Epidermal melanocyte (primary cell): ENCODE measurements at regions not wholly inside any gene's neighbourhood (a gene's known extent, or its start where the extent isn't known, plus 50 kb on each side); places are given as distances from the start of the nearest gene placed in this dataset.

Experiments
- DNase-seq: peaks from one replicate; pipeline ENCODE4 v3.0.0; 2011; ENCODE audit warnings: low spot score; ENCODE audit not compliant: insufficient read length

DNA sequence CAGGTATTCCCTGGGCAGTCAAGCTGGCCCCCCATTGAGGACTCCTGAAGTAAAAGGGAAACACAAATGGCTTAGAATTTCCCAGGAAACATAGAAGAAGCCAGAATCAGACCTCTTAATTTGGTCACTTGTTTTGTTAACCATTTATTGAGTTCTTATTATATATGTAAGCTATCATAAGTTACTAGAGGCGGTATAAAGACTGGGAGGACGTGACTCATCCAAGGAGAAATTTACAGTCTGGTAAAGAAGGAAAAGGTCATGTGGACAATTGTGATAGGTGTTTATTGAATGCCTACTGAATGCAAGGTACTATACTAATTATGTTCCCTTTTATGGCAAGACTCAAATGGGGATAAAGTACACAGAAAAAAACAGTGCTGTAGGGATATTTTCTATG, 146.7 kb downstream of the DYRK2 start:
- DNase-seq = no peak

DNA sequence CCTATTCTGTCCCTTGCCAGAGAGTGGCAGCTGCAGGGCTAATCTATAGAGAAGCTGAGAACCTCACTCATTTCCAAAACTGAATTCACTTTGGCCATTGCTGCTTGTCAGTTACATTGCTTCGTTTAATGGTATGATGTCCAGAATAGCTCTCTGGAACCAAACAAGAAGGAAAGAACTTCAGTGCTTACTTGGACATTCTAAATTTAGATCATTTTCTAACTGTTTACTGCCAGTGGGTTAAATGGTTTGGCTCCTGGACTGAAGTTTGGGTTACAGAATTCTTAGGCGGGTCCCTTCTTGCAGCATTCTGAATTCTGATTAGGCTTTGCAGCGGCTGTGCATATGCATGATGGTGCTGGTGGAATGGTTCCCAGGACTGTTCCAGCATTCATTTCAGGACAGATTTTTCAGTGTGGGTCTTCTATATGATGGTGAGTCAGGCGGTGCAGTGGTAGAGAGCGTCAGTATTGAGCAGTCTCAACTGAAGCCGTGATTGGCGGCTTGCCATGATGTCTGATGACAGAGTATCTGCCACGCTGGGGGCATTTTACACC, 148.7 kb downstream of the DYRK2 start:
- DNase-seq = no peak

DNA sequence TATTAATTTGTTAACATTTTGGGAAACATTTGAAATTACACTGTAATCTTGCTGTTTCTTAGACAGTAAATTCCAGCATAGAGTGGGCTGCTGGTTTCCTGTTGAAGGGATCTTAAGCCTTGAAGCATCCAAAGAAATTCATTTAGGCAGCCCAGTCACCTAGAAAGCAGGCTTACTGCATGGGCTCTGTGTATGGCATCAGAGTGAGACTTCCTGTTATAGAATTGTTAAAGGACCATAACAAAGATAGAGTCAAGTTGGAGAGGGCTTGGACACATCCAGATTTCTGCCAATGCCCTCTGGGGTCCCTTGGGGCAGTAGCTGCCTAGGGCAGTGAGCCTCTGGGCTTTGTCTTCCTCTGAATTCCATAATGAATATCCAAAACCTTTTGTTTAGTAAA, 149.2 kb downstream of the DYRK2 start:
- no peak for DNase-seq

DNA sequence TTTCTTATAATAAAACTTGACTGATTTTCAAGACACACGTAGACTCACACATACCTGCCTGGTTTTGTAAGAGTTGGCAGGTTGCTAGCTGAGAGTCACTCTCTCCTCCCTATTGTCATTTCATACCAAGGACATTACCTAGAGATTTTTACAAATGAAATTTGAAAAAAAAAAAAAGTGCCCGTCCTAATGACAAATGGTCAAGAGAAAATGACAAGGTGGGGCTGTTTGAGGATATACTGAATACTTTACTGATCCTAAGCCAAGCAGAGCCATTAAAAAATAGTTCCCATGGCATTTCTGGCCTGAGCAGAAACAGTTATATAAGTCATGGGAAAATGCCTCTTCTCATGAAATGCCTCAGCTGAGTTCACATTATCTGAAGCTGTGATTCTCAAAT, 150.2 kb downstream of the DYRK2 start:
- no peak for DNase-seq

DNA sequence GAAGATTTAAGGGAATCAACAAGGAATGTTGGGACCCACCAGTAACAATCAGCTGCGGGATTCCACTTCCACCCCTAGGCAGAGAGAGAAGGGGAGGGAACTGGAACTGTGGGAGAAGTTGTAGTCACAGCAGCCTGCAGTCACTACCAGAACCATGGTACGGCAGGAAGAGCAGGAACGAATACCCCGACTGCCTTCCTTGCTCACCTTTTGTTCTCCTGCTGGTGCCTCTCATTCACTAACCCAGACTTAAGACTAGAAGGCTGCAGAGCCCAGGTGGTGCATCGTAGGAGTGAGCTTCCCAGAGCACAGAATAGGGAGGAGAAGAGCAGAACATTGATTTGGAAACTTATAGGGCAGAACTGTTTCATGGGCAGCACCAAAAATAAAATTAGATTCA, 154.2 kb downstream of the DYRK2 start:
- DNase-seq = no peak

DNA sequence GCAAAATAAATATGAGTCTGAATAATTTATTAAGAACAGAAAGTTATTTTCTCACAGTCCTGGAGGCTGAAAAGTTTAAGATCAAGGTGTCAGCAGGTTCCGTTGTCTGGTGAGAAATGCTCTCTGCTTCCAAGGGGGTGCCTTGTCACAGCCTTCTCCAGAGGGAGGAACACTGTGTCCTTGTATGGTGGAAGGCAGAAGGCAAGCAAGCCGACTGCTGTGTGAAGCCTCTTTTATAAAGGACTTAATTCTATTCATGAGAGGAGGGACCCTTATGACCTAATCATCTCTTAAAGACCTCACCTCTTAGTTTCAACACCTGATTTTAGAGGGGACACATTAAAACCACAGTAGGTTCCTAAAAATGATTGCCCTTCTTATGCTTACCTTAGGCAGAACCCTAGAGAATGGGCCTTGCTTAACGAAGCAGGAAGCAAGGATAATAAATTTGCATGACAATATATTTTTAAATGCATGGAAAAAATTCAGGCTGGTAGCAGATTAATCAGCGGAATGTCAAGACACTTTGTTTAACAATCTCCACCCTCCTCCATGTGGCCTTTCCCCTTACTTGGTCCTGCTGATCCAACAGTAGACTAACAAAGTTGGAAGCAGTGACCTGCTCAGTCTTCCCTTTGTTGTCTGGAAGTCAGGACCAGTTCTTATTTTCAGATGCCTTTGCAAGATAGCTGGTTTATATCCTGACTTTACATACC, 154.9 kb downstream of the DYRK2 start:
- no peak for DNase-seq

DNA sequence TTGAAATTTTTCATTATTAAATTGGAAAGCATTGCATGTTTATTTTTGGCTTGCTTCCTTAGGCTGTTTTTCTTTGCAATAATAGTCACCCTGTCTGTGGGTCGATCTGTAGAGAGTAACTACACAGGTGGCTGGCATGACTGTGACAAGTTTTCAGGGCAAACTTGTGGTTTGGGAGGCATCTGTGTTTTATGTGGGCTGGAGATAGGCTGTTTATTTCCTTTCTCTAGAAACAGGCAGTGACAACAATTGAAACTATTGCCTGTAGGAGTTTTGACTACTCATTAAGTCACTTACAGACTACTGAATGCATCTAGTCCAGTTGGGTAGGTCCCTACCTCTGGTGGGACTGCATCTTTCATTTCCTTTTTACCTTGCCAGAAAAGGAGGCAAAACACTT, 155.6 kb downstream of the DYRK2 start:
- DNase-seq = no peak

DNA sequence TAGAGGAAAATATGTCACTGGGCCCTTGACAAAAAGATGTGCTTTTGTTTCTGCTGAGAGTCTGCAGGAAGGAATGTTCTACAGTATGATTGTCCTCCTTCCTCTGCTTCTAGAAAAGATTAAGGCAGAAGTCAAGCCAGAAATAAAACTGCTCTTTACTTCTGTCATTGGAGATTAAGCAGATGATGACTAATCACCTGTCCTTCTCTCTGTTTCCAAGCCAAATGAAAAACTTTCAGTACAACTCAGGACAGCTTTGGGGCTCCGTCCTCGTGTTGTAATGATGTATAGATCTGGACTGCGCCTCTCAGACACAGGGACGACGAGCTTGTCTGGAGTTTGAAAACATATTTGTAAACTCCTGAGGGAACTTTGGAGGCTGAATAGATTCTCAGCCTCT, 159.3 kb downstream of the DYRK2 start:
- DNase-seq = no peak

DNA sequence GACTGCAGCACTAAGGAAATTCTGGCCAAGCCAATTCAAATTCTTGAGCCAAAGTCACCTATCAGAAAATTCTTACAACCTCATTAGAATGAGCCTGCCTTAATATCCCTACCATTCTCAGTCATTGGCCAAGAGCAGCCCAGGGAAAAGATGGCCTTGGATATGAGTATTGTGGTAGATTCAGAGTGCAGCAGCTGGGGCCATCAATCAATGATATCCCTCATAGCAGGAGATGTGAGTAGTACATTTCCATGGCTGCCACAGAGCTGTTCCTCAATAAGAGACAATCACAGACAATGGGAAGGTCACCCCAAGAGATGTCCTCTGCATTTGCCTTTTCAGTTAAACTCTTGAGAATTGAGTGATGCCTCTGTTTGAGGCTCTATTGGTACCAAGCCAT, 161.6 kb downstream of the DYRK2 start:
- no peak for DNase-seq

DNA sequence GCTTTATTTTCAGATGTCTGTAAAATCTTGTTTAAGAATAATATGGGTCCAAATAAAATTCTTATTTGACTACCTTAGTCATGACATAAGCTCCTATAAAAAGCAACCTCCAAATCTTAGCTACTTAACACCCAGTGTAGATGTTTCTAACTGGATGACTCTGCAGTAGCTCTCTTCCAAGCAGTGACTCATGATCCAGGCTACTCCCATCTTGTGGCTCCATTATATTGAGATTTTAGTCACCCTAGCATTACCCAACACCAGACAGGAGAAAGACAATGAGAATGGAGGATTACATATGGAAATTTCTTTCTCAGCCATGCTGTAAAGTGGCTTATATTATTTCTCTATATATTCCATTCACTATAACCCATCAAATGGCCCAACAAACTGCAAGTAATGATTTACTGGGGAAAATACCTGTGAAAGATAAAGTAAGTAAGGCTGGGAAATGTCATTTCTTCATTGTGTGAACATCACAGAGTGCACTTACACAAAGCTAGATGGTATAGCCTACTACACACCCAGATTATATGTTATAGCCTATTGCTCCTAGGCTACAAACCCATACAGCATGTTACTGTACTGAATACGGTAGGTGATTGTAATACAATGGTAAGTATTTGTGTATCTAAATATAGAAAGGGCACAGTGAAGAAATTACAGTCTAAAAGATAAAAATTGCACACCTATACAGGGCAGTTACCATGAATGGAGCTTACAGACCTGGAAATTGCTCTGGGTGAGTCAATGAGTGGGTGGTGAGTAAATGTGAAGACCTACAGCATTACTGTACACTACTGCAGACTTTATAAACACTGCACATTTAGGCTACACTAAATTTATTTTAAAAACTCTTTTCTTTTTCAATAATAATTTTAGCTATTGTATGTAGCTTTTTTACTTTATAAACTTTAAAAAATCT, 163.2 kb downstream of the DYRK2 start:
- DNase-seq = no peak

DNA sequence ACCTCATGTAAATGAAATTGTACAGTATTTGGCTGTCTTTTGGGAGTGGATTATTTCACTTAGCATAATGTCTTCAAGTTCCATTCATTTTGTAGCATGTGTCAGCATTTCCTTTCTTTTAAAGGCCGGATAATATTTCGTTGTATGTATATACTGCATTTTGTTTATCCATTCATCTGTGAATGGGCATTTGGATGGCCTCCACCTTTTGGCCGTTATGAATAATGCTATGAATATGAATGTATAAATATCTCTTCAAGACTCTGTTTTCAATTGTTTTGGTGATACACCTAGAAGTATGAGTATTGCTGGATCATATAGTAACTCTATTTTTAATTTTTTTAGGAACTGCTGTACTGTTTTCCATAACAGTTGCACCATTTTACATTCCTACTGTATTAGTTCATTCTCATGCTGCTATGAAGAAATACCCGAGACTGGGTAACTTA, 164.9 kb downstream of the DYRK2 start:
- no peak for DNase-seq

DNA sequence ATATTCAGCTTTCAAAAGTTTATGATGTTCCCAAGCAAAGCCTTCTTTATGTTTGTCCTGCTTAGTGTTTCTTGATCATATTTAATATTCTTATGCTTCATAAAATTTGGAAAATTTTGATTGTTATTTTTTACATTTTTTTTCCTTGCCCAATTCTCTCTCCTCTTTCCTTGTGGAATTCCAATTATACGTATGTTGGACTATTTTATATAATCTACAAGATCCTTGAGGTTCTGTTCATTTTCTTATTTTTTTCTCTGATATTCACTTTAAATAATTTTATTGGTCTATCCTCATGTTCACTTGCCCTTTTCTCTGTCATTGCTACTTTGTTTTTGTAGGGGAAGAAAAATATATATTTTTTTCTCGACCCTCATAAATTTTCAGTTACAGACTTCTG, 167.7 kb downstream of the DYRK2 start:
- DNase-seq = no peak

DNA sequence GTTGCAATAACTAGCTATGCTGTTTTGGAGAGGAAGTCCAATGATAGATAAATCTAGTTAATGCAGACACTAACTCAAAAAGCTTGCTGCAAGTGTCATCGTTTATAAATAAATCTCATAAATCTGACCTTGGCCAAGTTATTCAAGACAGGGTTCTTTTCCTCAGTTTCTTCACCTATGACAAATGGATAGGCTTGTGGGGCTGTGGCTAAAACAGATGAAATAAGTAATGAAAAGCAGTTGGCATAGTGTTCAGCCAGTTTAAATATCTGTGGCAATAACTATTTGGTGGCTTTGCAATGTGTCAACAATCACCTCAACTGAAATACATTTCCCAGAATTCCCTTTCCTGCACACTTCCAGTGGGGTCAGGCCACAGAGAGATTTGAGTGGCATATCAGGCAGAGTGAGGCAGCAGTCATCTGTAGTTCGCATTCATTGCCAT, 169.9 kb downstream of the DYRK2 start:
- DNase-seq = no peak

DNA sequence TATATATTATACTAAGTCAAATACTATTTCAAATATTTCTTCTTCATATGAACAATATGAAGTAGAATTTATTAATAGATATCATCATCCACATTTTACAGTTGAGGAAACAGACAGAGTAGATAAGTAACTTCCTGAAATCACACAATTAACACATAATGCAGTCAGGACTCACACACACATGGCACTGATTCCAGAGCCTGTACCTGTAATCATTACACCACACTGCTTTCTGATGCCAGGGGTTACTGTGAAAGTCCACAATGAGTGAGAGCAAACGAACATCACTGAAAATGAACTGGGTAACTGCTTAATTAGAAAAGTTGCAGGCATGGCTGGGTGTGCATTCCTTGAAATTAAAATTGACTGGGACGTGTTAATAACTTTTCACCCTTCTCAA, 169.3 kb upstream of the IFNG-AS1 start:
- no peak for DNase-seq

DNA sequence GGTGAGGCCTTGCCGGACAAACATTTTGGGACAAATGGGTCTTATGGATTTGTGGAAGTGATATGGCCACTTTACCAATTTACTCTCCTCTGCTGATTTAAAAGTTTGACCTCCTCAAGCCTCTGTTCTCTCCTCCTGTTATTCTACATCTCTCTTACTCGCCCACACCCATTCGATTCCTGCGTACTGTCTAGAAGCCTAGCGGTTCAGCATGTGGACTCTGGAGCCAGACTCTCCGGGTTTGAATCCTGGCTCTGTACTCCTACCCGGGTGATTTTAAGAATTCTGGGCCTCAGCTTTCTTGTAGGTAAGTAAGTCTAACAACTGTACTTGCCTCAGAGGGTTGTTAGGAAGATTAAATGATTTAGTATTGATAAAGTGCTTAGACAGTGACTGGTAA, 168.6 kb upstream of the IFNG-AS1 start:
- DNase-seq = no peak

DNA sequence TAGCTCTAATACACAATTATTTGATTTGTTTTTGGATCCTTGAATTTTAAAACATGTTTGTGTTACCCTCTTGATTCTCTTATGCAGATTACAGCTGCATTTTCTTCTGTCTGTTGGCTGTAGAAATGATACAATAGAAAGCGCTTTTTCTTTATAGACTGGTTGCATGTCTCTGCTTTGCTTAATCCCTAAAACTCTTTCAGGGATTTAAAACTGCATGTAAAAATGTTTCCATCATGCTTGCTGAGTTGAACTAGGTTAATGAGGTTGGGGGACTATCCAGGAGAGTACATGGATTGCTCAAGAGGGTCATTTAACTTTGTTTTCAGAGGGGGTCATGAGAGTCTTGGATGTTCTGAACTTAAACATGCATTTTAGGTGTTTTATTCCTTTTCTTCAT, 166.4 kb upstream of the IFNG-AS1 start:
- DNase-seq = no peak

DNA sequence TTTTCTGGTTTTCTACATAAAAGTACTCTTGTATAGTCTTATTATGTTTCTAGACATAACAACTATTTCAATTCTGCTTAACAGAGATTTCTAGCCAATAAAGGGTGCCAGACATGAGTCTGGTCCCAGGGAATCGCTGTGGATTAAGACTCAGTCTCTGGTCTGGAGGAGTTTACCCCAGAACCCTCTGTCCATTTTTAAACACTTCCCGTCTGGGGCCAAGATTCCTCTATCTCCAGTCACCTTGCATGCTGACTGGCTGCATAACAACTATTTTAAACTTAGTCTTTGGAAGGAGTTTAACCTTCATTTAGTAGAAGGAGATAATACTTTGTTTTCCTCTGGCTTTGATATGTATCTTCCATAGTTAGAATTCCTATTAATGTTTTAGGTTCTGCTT, 163.1 kb upstream of the IFNG-AS1 start:
- DNase-seq = no peak

DNA sequence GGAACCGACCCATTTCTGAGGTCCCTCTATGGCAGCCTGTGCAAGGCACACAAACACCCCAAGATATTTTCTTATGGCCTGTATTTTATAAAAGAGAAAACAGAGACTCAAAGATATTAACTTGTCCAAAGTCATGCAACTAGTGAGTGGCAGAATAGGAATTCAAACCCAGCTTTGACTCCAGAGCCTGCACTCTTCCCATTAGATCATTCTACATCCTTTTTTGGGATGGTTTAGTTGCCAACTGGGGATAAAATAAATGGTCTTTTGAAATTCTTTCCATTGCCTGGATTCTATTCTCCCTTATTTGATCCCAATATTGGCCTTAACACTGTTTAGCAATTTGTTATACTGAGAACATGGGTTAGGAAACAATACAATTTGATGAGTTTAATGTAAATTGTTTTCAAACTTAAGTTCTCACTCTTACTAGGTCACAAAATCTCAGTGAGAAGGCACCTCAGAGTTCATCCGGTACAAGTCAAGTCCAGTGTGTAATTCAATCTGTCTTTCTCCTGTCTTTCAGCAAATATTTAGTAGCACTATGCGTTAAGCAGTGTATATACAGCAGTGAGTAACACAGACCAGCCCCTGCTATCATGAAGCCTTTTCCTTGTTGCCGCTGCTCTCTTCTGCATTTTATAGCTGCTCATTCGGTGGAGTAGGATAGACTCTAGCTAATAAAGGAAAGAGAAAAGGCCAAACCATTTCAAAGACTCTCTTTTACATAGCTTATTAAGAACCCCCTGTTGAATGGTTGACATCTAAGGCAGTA, 162.1 kb upstream of the IFNG-AS1 start:
- DNase-seq = peak; percentile 20

DNA sequence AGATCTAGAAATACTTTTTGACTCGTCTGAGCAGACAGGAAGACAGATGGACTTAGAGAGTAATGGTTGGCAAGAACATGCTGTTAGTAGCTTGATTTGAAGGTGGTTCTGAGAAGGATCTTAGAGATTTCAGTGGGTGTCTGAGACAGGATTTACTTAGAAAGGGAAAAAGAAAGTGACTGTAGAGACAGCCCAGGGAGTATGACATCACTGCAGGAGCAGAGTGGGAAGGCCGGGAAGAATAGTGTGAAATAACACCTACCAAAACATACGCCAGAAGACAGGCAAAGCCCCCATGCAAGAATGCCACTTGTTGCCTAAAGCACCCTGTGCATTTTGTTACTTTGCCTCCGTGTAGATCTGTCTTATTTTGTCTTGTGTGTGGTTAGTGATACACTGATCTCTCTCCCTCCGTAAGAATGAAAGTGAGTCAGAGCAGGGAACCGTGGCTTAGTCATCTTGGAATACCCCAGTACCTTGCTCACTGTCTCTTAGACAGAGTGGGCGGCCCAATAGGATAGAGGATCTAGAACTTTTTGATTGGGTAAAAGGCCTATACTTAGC, 161.3 kb upstream of the IFNG-AS1 start:
- peak; percentile 56 for DNase-seq

DNA sequence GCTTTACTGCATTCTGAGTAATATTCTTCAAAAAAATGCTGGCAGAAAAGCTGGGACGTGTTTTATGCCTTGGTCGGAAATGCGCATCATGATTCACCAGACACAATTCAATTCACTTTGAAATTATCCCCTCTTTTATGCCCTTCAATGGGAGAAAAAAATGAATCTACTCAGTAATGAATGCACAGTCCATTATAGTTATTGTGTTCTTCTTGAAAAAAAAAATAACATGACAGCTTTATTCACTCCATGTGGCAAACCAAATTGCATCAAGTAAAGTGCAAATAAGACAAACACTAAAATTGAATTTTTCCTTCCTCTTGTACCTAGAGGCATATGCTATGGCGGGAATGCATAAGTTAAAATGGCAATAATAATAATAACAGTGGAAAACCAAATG, 159.4 kb upstream of the IFNG-AS1 start:
- no peak for DNase-seq

DNA sequence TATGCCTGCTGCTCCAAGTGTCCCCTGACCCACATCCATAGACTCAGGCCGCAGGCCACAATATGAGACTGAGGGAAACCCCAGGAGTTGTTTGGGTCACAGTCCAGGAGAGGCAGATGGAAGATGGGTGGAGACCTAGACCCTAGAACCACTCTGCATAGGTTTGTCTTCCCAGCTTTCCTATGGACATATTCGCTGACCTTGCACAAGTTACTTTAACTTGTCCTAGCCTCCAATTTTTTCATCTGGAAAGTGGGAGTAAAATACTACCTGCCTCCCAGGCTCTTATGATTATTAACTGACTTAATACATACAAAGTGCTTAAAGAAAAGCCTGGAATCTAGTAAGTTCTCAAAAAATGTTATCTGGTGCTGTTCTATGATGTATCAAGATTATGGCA, 157.1 kb upstream of the IFNG-AS1 start:
- no peak for DNase-seq
